ENCODE measurements at regions not wholly inside any gene's neighbourhood (a gene's known extent, or its start where the extent isn't known, plus 50 kb on each side); places are given as distances from the start of the nearest gene placed in this dataset.

GRCh38 chr21:27719226-27719625 is 752.3 kb upstream of the ADAMTS5 start:
- TF ChIP-seq CTCF (conservative IDR thresholded peaks at IDR 0.05; ENCODE audit: low read depth in 2 of 2) (no peak), EZH2phosphoT487 (IDR thresholded peaks at IDR 0.05; ENCODE audit: unreplicated experiment) (no peak), POLR2AphosphoS5 (IDR thresholded peaks at IDR 0.05; ENCODE audit: low read depth) (no peak), EZH2 (IDR thresholded peaks at IDR 0.05; ENCODE audit: low read depth, unreplicated experiment) (no peak), REST (IDR thresholded peaks at IDR 0.05; ENCODE audit: unreplicated experiment) (no peak), CREB1 (CRISPR knock-in tag; IDR thresholded peaks at IDR 0.05; ENCODE audit: low read depth) (no peak), ETS1 (IDR thresholded peaks at IDR 0.05) (no peak), JUNB (IDR thresholded peaks at IDR 0.05; ENCODE audit: unreplicated experiment) (no peak), ZNF462 (CRISPR knock-in tag; IDR thresholded peaks at IDR 0.05) (no peak), STAT1 (IDR thresholded peaks at IDR 0.05; ENCODE audit: unreplicated experiment) (no peak), ZNF331 (CRISPR knock-in tag; IDR thresholded peaks at IDR 0.05; ENCODE audit: low read depth) (no peak), ZNF114 (CRISPR knock-in tag; IDR thresholded peaks at IDR 0.05) (no peak)

Measured in GM23338 (cell line).